ENCODE measurements at regions not wholly inside any gene's neighbourhood (a gene's known extent, or its start where the extent isn't known, plus 50 kb on each side); places are given as distances from the start of the nearest gene placed in this dataset.

GRCh38 chr9:4362281-4362680, 62.4 kb upstream of the GLIS3 start:
- TF ChIP-seq, protein P1, sequence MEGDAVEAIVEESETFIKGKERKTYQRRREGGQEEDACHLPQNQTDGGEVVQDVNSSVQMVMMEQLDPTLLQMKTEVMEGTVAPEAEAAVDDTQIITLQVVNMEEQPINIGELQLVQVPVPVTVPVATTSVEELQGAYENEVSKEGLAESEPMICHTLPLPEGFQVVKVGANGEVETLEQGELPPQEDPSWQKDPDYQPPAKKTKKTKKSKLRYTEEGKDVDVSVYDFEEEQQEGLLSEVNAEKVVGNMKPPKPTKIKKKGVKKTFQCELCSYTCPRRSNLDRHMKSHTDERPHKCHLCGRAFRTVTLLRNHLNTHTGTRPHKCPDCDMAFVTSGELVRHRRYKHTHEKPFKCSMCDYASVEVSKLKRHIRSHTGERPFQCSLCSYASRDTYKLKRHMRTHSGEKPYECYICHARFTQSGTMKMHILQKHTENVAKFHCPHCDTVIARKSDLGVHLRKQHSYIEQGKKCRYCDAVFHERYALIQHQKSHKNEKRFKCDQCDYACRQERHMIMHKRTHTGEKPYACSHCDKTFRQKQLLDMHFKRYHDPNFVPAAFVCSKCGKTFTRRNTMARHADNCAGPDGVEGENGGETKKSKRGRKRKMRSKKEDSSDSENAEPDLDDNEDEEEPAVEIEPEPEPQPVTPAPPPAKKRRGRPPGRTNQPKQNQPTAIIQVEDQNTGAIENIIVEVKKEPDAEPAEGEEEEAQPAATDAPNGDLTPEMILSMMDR (IDR thresholded peaks at IDR 0.05): no peak
- no peak for TF ChIP-seq POLR2A (IDR thresholded peaks at IDR 0.05)

Data from adrenal gland (tissue), 5 donors.